ENCODE measurements at regions not wholly inside any gene's neighbourhood (a gene's known extent, or its start where the extent isn't known, plus 50 kb on each side); places are given as distances from the start of the nearest gene placed in this dataset.

DNA sequence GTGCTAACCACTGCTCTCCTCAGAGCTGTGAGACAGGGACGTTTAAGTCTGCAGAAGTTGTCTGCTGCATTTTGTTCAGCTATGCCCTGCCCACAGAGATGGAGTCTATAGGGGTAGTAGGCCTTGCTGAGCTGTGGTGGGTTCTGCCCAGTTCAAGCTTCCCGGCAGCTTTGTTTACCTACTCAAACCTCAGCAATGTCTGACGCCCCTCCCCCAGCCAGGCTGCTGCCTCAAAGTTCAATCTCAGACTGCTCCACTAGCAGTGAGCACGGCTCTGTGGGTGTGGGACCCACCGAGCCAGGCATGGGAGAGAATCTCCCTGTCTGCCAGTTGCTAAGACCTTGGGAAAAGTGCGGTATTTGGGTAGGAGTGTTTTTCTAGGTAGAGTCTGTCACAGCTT, 387.8 kb upstream of the SLC39A10 start:
- TF ChIP-seq, protein P1, sequence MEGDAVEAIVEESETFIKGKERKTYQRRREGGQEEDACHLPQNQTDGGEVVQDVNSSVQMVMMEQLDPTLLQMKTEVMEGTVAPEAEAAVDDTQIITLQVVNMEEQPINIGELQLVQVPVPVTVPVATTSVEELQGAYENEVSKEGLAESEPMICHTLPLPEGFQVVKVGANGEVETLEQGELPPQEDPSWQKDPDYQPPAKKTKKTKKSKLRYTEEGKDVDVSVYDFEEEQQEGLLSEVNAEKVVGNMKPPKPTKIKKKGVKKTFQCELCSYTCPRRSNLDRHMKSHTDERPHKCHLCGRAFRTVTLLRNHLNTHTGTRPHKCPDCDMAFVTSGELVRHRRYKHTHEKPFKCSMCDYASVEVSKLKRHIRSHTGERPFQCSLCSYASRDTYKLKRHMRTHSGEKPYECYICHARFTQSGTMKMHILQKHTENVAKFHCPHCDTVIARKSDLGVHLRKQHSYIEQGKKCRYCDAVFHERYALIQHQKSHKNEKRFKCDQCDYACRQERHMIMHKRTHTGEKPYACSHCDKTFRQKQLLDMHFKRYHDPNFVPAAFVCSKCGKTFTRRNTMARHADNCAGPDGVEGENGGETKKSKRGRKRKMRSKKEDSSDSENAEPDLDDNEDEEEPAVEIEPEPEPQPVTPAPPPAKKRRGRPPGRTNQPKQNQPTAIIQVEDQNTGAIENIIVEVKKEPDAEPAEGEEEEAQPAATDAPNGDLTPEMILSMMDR (conservative IDR thresholded peaks at IDR 0.05; ENCODE audit: low read length) = no peak
- TF ChIP-seq EZH2phosphoT487 (IDR thresholded peaks at IDR 0.05; ENCODE audit: borderline replicate concordance, low read depth, low read length) = no peak
